Caco-2 (cell line): ENCODE measurements at regions not wholly inside any gene's neighbourhood (a gene's known extent, or its start where the extent isn't known, plus 50 kb on each side); places are given as distances from the start of the nearest gene placed in this dataset.

ENCODE experiments used
- BruUV-seq: library from RNA; stranded (reverse); fragments of 400-500 nt; replicated peaks from 2 replicates; lab custom pipeline; 2021; lab: Mats Ljungman, UMichigan
- CTCF ChIA-PET: fragments of 300-600 bp; sonication (Branson Sonifier 250); formaldehyde crosslinking; loops from one replicate; lab custom pipeline; 2022; ENCODE audit warnings: antibody characterized with exemption; lab: Charles Lee
- POLR2A ChIA-PET: fragments of 300-600 bp; sonication (Branson Sonifier 250); formaldehyde crosslinking; loops from one replicate; lab custom pipeline; 2022; ENCODE audit warnings: antibody characterized with exemption; lab: Charles Lee
- DNase-seq, 2 experiments: peaks; one replicate each; pipeline versions ENCODE4 v3.0.0 to v3.0.0-alpha.2; 2020 to 2022
- H3K27me3 ChIP-seq: replicated peaks from 2 replicates; pipeline ENCODE4 v1.6.0; 2011; ENCODE audit warnings: low read length; ENCODE audit not compliant: control insufficient read depth, insufficient read depth
- H3K36me3 ChIP-seq: 2 replicates; pipeline ENCODE4 v1.5.1; 2011; ENCODE audit warnings: low read length; ENCODE audit not compliant: control insufficient read depth, insufficient read depth
- H3K4me1 ChIP-seq: fragments of 250-450 bp; sonication (Bioruptor Pico); 2 replicates; pipeline ENCODE4 v1.5.1; 2020; ENCODE audit warnings: mild to moderate bottlenecking
- H3K4me3 ChIP-seq: 2 replicates; pipeline ENCODE4 v1.5.1; 2011; ENCODE audit warnings: low read depth, mild to moderate bottlenecking, control low read depth, low read length
- H3K9me3 ChIP-seq: fragments of 250-450 bp; sonication (Bioruptor Pico); 2 replicates; pipeline ENCODE4 v1.5.1; 2020; ENCODE audit warnings: mild to moderate bottlenecking, moderate library complexity
- H3K27ac Mint-ChIP-seq: one replicate; pipeline ENCODE4 v1.8.0; 2022; ENCODE audit warnings: mixed read lengths; ENCODE audit not compliant: unreplicated experiment
- H3K27me3 Mint-ChIP-seq: one replicate; pipeline ENCODE4 v1.8.0; 2022; ENCODE audit warnings: mixed read lengths; ENCODE audit not compliant: insufficient read depth, unreplicated experiment
- H3K36me3 Mint-ChIP-seq: one replicate; pipeline ENCODE4 v1.8.0; 2022; ENCODE audit warnings: mild to moderate bottlenecking, mixed read lengths; ENCODE audit not compliant: insufficient read depth, unreplicated experiment
- H3K4me1 Mint-ChIP-seq: one replicate; pipeline ENCODE4 v1.8.0; 2022; ENCODE audit warnings: low read depth, mixed read lengths; ENCODE audit not compliant: unreplicated experiment
- H3K4me3 Mint-ChIP-seq: one replicate; pipeline ENCODE4 v1.8.0; 2022; ENCODE audit warnings: mild to moderate bottlenecking, moderate library complexity, mixed read lengths; ENCODE audit not compliant: unreplicated experiment
- H3K9me3 Mint-ChIP-seq: one replicate; pipeline ENCODE4 v1.8.0; 2022; ENCODE audit warnings: mixed read lengths; ENCODE audit not compliant: unreplicated experiment
- intact Hi-C: fragments of 100-400 bp; cut with micrococcal nuclease; formaldehyde crosslinking; loops from one replicate; pipeline ENCODE4 v1.10.0; 2022; ENCODE audit not compliant: unreplicated experiment
- TF ChIP-seq, protein P1 (sequence below), 2 experiments: fragments of 200-600 bp in 1 of 2; IDR thresholded peaks; 1 replicate in 1 of 2; 2 replicates in 1 of 2; pipeline versions ENCODE4 v1.5.1 to v1.8.0; 2011 to 2022; ENCODE audit warnings: antibody characterized with exemption in 1 of 2, control low read depth in 1 of 2, inconsistent platforms in 1 of 2, low read depth in 1 of 2, low read length in 1 of 2, mild to moderate bottlenecking in 1 of 2, moderate library complexity in 1 of 2; ENCODE audit not compliant: insufficient read depth in 1 of 2, severe bottlenecking in 1 of 2, unreplicated experiment in 1 of 2

GRCh38 chr4:107098401-107098800 is 62.3 kb upstream of the DKK2 start:
- H3K9me3 Mint-ChIP-seq = no peaks in the 10 kb centered on the region
- Histone ChIP-seq H3K4me3 (no peak overlapping the region), H3K4me1 (no peaks in the 10 kb centered on the region), H3K36me3 (no peaks in the 10 kb centered on the region), H3K9me3 (no peaks in the 10 kb centered on the region), H3K27me3 (no peaks in the 10 kb centered on the region)
- intact Hi-C loops = no loop called here
- H3K27ac Mint-ChIP-seq = no peak overlapping the region
- POLR2A ChIA-PET = no interaction called here
- H3K4me1 Mint-ChIP-seq = no peaks in the 10 kb centered on the region
- no peak overlapping the region for H3K4me3 Mint-ChIP-seq
- CTCF ChIA-PET = no interaction called here
- DNase-seq = no peak
- TF ChIP-seq, protein P1, sequence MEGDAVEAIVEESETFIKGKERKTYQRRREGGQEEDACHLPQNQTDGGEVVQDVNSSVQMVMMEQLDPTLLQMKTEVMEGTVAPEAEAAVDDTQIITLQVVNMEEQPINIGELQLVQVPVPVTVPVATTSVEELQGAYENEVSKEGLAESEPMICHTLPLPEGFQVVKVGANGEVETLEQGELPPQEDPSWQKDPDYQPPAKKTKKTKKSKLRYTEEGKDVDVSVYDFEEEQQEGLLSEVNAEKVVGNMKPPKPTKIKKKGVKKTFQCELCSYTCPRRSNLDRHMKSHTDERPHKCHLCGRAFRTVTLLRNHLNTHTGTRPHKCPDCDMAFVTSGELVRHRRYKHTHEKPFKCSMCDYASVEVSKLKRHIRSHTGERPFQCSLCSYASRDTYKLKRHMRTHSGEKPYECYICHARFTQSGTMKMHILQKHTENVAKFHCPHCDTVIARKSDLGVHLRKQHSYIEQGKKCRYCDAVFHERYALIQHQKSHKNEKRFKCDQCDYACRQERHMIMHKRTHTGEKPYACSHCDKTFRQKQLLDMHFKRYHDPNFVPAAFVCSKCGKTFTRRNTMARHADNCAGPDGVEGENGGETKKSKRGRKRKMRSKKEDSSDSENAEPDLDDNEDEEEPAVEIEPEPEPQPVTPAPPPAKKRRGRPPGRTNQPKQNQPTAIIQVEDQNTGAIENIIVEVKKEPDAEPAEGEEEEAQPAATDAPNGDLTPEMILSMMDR (IDR thresholded peaks at IDR 0.05; ENCODE audit: insufficient read depth in 1 of 2, low read depth in 1 of 2, low read length in 1 of 2, severe bottlenecking in 1 of 2, unreplicated experiment in 1 of 2) = no peak
- no peaks in the 10 kb centered on the region for H3K36me3 Mint-ChIP-seq
- peaks cover 2% of the 10 kb centered on the region for H3K27me3 Mint-ChIP-seq
- BruUV-seq = no TSS peak

- Histone ChIP-seq H3K36me3 (no peaks in the 10 kb centered on the region), H3K4me3 (no peak overlapping the region), H3K4me1 (no peaks in the 10 kb centered on the region), H3K9me3 (no peaks in the 10 kb centered on the region), H3K27me3 (no peaks in the 10 kb centered on the region)
- no peak for DNase-seq
- no peaks in the 10 kb centered on the region for H3K36me3 Mint-ChIP-seq
- no peak overlapping the region for H3K27ac Mint-ChIP-seq
- ChIA-PET CTCF (interaction anchor here (1.6 kb wide), 1 partner anchor 88 kb away, joined by 10 read pairs; no protein-coding TSS in a partner anchor), POLR2A (no interaction called here)
- H3K4me3 Mint-ChIP-seq = no peak overlapping the region
- TF ChIP-seq, protein P1 (IDR thresholded peaks at IDR 0.05; ENCODE audit: insufficient read depth in 1 of 2, low read depth in 1 of 2, low read length in 1 of 2, severe bottlenecking in 1 of 2, unreplicated experiment in 1 of 2) = no peak
- BruUV-seq = no TSS peak
- no peaks in the 10 kb centered on the region for H3K9me3 Mint-ChIP-seq
- no peaks in the 10 kb centered on the region for H3K4me1 Mint-ChIP-seq
- intact Hi-C loops = loop anchor here (1.0 to 2.0 kb wide), 4 partner anchors 58 to 572 kb away; no protein-coding TSS in a partner anchor
- no peaks in the 10 kb centered on the region for H3K27me3 Mint-ChIP-seq
Measured at GRCh38 chr4:107094976-107095375, 58.9 kb upstream of the DKK2 start.

DNA sequence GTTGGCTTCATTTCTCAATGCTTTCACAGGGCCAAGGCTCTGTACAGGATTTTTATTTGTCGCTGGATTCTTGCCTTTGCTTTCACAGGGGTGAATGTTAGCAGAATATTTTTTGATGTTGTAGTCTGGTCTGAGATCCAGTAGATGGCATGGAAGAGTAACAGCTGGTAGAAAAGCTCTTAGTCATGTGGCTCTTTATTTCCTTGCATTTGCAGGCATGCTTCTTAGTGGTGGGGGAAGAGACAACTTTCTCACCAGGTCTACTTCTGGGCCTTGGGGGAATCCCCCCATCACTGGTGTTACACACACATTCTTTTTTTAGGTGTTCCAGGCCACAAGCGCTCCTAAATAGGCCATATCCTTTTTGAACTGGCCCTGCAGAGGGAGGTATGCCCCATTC is 58.2 kb upstream of the DKK2 start:
- intact Hi-C loops = loop anchor here (1.0 to 2.0 kb wide), 4 partner anchors 59 to 572 kb away; no protein-coding TSS in a partner anchor
- BruUV-seq = no TSS peak
- H3K27ac Mint-ChIP-seq = no peak overlapping the region
- ChIA-PET POLR2A (no interaction called here), CTCF (interaction anchor here (1.6 kb wide), 1 partner anchor 89 kb away, joined by 10 read pairs; no protein-coding TSS in a partner anchor)
- Histone ChIP-seq H3K36me3 (no peaks in the 10 kb centered on the region), H3K9me3 (no peaks in the 10 kb centered on the region), H3K27me3 (no peaks in the 10 kb centered on the region), H3K4me3 (no peak overlapping the region), H3K4me1 (no peaks in the 10 kb centered on the region)
- no peak overlapping the region for H3K4me3 Mint-ChIP-seq
- no peaks in the 10 kb centered on the region for H3K27me3 Mint-ChIP-seq
- no peaks in the 10 kb centered on the region for H3K9me3 Mint-ChIP-seq
- no peak for DNase-seq
- no peaks in the 10 kb centered on the region for H3K4me1 Mint-ChIP-seq
- no peaks in the 10 kb centered on the region for H3K36me3 Mint-ChIP-seq
- TF ChIP-seq, protein P1 (IDR thresholded peaks at IDR 0.05; ENCODE audit: insufficient read depth in 1 of 2, low read depth in 1 of 2, low read length in 1 of 2, severe bottlenecking in 1 of 2, unreplicated experiment in 1 of 2) = peak in 1 of 2 experiments; percentile 31
